ENCODE measurements at regions not wholly inside any gene's neighbourhood (a gene's known extent, or its start where the extent isn't known, plus 50 kb on each side); places are given as distances from the start of the nearest gene placed in this dataset.
A peak's percentile ranks its signal among the peaks of the same experiment; 100 is the strongest.
"Not testable (repeated sequence)": the region's sequence is repeated elsewhere in the genome, so short reads cannot be mapped to it uniquely, and the experiment has no call there.

GRCh38 chr15:62218841-62219240 is 53.8 kb upstream of the C2CD4B start:
- in situ Hi-C loops (cut with MboI; ENCODE audit: low pct_unique_long_range_greater_than_20kb, low sequenced_read_pairs) = no loop called here
- no peak for DNase-seq

- in situ Hi-C loops (cut with MboI; ENCODE audit: low pct_unique_long_range_greater_than_20kb, low sequenced_read_pairs) = no loop called here
- DNase-seq = no peak
Observed at GRCh38 chr15:62219799-62220198, 54.7 kb upstream of the C2CD4B start.

- DNase-seq = no peak
- in situ Hi-C loops (cut with MboI; ENCODE audit: low pct_unique_long_range_greater_than_20kb, low sequenced_read_pairs) = no loop called here
Observed at GRCh38 chr15:62223020-62223419, 57.9 kb upstream of the C2CD4B start.

GRCh38 chr15:62228604-62229003 is 63.5 kb upstream of the C2CD4B start:
- in situ Hi-C loops (cut with MboI; ENCODE audit: low pct_unique_long_range_greater_than_20kb, low sequenced_read_pairs) = no loop called here
- DNase-seq = no peak

- in situ Hi-C loops (cut with MboI; ENCODE audit: low pct_unique_long_range_greater_than_20kb, low sequenced_read_pairs) = no loop called here
- DNase-seq = no peak
Observed at GRCh38 chr15:62231856-62232255, 66.8 kb upstream of the C2CD4B start.

- DNase-seq = peak; percentile 9
- in situ Hi-C loops (cut with MboI; ENCODE audit: low pct_unique_long_range_greater_than_20kb, low sequenced_read_pairs) = no loop called here
Observed at GRCh38 chr15:62240121-62241096, 75.3 kb upstream of the C2CD4B start.

GRCh38 chr15:62241135-62241770 is 76.2 kb upstream of the C2CD4B start:
- in situ Hi-C loops (cut with MboI; ENCODE audit: low pct_unique_long_range_greater_than_20kb, low sequenced_read_pairs) = no loop called here
- DNase-seq = peak; percentile 21

- in situ Hi-C loops (cut with MboI; ENCODE audit: low pct_unique_long_range_greater_than_20kb, low sequenced_read_pairs) = no loop called here
Observed at GRCh38 chr15:62242999-62243398, 77.9 kb upstream of the C2CD4B start.

GRCh38 chr15:62244762-62245161 is 79.7 kb upstream of the C2CD4B start:
- in situ Hi-C loops (cut with MboI; ENCODE audit: low pct_unique_long_range_greater_than_20kb, low sequenced_read_pairs) = no loop called here
- DNase-seq = no peak

More at GRCh38 chr15:62242999-62243398, 77.9 kb upstream of the C2CD4B start:
- no peak for DNase-seq

- in situ Hi-C loops (cut with MboI; ENCODE audit: low pct_unique_long_range_greater_than_20kb, low sequenced_read_pairs) = no loop called here
- no peak for DNase-seq
Observed at GRCh38 chr15:62248277-62248984, 83.3 kb upstream of the C2CD4B start.

- in situ Hi-C loops (cut with MboI; ENCODE audit: low pct_unique_long_range_greater_than_20kb, low sequenced_read_pairs) = no loop called here
- DNase-seq = no peak
Observed at GRCh38 chr15:62249501-62249900, 84.4 kb upstream of the C2CD4B start.

- in situ Hi-C loops (cut with MboI; ENCODE audit: low pct_unique_long_range_greater_than_20kb, low sequenced_read_pairs) = no loop called here
- DNase-seq = no peak
Observed at GRCh38 chr15:62250186-62250585, 85.1 kb upstream of the C2CD4B start.

GRCh38 chr15:62250978-62251377 is 85.9 kb upstream of the C2CD4B start:
- in situ Hi-C loops (cut with MboI; ENCODE audit: low pct_unique_long_range_greater_than_20kb, low sequenced_read_pairs) = no loop called here

GRCh38 chr15:62253294-62253693 is 88.2 kb upstream of the C2CD4B start:
- in situ Hi-C loops (cut with MboI; ENCODE audit: low pct_unique_long_range_greater_than_20kb, low sequenced_read_pairs) = no loop called here

More at GRCh38 chr15:62250978-62251377, 85.9 kb upstream of the C2CD4B start:
- DNase-seq = no peak

GRCh38 chr15:62254137-62254934 is 89.3 kb upstream of the C2CD4B start:
- peak; percentile 77 for DNase-seq
- in situ Hi-C loops (cut with MboI; ENCODE audit: low pct_unique_long_range_greater_than_20kb, low sequenced_read_pairs) = no loop called here

More at GRCh38 chr15:62253294-62253693, 88.2 kb upstream of the C2CD4B start:
- no peak for DNase-seq

- in situ Hi-C loops (cut with MboI; ENCODE audit: low pct_unique_long_range_greater_than_20kb, low sequenced_read_pairs); DNase-seq: not testable (repeated sequence)
Observed at GRCh38 chr15:62256430-62256829, 91.3 kb upstream of the C2CD4B start.

- in situ Hi-C loops (cut with MboI; ENCODE audit: low pct_unique_long_range_greater_than_20kb, low sequenced_read_pairs) = no loop called here
- DNase-seq = no peak
Observed at GRCh38 chr15:62257996-62258521, 93.0 kb upstream of the C2CD4B start.

GRCh38 chr15:62262305-62262941 is 97.3 kb upstream of the C2CD4B start:
- DNase-seq = peak; percentile 48
- in situ Hi-C loops (cut with MboI; ENCODE audit: low pct_unique_long_range_greater_than_20kb, low sequenced_read_pairs) = no loop called here

Data from KBM-7 (cell line).